G401 (cell line): ENCODE measurements at regions not wholly inside any gene's neighbourhood (a gene's known extent, or its start where the extent isn't known, plus 50 kb on each side); places are given as distances from the start of the nearest gene placed in this dataset.

Source experiments
- DNase-seq: peaks from one replicate; pipeline ENCODE4 v3.0.0-alpha.2; 2015; ENCODE audit warnings: low spot score
- in situ Hi-C: cut with HindIII; loops from 2 replicates; pipeline ENCODE4 v1.10.0; 2016; ENCODE audit warnings: low sequenced_read_pairs, mixed read lengths

DNA sequence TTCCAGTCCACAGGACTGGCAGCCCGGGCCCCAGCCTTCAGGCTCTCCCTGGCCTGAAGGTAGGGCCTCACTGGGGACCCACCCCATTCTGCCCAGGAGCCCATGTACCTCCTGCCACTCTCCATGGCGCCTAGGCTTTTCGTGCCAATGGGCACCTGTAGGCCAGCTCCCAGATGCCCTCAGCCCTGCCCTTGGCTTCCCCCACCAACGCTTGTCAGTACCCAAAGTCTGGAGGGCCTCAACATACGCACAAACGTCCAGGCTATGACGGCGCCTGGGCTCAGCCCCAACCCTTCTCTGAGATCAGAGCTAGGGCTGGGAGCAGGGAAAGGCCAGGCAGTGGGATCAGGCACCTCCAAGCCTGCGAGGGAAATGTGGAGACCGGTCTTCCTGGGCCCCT is 816.9 kb upstream of the LUZP2 start:
- in situ Hi-C loops, result no loop called here
- DNase-seq, result no peak

DNA sequence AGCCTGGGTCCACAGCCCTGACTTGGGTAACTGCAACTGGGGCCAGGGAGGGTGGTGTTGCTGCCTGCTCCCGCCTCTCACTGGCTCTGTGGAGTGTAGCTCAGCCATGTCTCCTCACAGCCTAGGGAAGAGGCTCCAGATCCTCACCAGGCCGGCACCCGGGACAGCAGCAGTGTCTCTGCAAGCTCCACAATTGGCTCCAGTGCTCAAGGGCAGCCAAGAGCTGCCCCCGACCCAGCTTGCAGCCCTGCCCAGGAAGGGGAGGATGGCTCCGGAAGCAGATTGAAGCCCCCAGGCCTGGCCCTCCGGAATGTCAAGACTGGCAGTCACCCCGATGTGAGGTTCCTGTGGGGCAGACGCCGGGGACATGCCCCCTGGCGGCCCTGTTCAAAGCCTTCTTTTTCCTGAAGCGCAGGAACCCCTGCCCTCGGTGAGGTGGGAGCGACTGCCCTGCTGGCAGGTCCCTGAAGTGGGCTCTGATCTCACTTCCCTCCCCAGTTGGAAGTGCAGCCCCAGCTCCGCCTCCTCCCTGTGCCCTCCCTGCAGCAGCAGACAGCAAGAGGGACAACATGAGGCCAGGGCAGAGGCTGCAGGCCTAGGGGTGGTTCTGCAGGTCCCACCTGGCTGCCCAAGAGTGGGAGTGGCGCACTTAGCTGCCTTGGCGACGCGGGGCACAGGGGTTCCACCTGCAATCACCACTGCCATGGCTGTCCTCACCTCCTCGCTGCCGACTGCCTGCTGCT is 816.2 kb upstream of the LUZP2 start:
- no peak for DNase-seq
- in situ Hi-C loops, result no loop called here

DNA sequence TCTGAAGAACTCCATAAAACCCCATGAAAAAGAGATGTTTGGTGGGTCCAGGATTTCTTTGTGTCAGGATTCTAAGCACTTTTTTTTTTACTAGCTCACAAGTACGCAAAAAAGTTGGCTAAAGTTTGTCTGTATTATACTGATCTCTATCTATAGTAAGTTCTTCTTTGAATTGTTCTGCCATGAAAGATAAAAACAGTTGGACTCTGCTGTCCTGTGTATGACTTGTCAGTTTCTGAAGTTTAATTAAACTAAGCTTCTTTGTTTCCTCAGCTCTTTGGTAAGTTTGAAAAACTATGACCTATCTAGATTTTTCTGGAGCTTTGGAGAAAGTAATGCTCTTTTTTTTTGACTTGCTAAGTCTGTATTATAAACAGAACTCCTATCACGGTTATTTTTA is 812.2 kb upstream of the LUZP2 start:
- in situ Hi-C loops, result no loop called here

DNA sequence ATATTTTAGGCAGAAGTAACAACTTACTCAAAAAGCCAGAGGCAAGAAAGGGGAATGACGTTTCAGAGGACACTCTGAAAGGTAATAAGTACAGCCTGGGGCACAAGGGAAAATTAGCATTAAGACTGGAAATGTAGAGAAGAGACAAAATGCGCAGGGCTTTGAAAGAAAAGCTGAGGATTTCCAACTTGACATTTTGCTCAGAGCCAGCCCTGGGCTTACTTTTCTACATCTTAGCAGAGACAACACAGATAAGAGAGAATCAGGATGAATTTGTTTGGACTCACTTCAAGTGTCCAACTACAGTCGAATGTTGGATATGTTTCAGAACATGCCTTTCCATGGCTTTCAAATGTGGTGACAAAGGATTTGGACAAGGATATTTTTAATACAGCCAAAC is 808.9 kb upstream of the LUZP2 start:
- in situ Hi-C loops, result no loop called here

More for the DNA sequence above, 812.2 kb upstream of the LUZP2 start:
- no peak for DNase-seq

DNA sequence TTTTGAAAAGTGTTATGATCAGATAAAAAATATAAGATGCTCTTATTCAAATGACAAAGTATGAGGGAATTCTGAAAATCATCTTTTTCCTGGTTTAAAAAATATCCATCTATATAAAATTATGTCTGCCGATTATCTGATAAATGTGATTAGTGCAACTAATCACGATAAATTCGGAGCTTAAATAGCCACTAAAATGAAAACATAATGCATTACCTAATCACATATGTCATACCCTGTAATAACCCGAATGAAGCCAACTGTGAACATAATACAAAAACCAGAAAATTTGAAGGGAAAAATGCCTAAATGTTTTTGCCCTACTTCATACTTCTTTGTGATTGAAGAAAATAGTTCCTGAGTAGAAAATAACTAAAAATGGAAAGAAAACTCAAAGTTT is 808.4 kb upstream of the LUZP2 start:
- no peak for DNase-seq
- in situ Hi-C loops, result no loop called here

More for the DNA sequence above, 808.9 kb upstream of the LUZP2 start:
- no peak for DNase-seq

DNA sequence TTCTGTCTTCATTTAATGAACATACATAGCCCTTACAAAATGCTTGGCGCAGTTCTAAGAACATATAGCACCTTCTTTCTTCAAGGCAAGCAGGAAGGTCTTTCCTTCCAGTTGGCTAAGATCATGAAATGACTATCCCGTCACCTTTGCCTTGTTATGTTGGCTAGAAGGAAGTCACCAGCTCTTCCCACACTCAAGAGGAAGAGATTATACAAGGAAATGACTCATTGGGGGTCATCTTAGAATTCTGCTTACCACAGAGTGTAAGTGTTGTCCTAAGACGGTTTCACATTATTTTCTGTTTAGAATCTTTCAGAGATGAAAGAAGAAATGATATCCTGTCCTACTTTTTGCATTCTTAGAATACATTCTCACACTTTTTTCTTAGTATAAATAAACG is 808.0 kb upstream of the LUZP2 start:
- in situ Hi-C loops, result no loop called here
- DNase-seq, result no peak

DNA sequence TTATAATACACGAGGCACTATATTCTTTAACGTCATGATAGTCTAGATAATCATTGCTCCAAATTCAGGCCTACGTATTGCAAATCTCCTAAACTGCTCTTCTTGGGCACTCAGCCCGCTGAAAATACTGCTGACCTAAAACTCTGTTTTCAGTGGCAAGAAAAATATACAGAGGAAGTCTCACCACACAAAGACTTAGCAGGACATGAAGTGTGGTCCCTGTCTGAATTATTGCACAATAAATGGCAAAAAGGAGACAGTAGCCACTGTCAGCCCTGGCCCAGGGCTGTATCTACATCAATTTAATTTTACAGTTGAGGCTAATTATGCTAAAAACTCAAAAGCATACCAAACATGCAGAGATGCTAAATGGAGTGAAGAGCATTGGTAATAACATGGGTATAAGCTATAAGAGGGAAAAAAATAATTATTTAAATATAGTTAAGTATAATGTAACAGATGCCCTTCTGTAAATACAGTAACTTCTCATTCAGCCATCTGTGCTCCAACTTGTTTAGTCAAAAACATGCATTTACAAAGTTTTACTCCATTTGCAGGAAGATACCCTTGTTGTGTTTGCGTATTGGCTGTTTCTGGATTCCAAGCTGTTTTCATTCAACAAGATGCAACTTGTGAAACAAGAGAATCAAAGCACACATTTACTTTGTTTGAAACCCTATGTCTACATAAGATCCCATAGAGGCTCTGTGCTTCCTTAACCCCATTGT is 800.0 kb upstream of the LUZP2 start:
- in situ Hi-C loops, result no loop called here

DNA sequence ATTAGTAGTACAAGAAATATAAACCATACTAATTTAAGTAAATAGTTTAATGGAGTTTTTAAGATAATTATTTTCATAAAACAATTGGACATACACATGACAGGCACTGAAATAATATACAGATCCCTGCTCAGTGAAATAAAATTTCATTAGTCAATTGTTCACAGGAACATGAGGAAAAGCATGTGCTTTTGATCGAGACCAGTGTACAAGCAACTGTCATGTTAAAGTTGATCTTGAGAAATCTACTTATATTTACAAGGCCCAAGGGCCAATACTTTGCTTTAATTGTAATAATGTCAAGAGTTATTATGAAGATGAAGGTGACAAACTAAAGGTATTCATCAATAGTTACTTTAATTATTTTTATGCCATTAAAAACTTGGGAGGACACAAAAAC is 792.7 kb upstream of the LUZP2 start:
- in situ Hi-C loops, result no loop called here
- DNase-seq, result no peak

More for the DNA sequence above, 800.0 kb upstream of the LUZP2 start:
- DNase-seq, result no peak

DNA sequence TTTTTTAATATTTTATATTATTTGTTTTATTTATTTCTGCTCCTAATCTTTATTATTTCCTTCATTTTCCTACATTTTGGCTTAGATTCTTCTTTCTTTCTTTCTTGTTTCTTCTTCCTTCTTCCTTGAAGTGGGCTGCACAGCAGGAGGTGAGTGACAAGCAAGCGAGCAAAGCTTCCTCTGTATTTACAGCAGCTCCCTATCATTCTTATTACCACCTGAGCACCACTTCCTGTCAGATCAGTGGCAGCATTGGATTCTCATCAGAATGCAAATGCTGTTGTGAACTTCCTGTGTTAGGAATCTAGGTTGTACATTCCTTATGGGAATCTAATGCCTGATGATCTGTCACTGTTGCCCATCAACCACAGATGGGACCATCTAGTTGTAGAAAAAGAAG is 784.9 kb upstream of the LUZP2 start:
- in situ Hi-C loops, result no loop called here
- DNase-seq, result no peak

DNA sequence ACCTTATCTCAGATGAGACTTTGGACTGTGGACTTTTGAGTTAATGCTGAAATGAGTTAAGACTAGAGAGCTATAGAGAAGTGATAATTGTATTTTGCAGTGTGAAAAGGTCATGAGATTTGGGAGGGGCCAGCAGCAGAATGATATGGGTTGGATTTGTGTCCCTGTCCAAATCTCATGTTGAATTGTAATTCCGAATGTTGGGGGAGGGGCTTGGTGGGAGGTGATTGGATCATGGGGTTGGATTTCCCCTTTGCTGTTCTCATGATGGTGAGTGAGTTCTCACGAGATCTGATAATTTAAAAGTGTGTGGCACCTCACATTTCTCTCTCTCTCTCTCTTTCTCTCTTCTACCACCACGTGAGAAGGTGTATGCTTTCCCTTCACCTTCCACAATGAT is 777.8 kb upstream of the LUZP2 start:
- no peak for DNase-seq
- in situ Hi-C loops, result no loop called here

DNA sequence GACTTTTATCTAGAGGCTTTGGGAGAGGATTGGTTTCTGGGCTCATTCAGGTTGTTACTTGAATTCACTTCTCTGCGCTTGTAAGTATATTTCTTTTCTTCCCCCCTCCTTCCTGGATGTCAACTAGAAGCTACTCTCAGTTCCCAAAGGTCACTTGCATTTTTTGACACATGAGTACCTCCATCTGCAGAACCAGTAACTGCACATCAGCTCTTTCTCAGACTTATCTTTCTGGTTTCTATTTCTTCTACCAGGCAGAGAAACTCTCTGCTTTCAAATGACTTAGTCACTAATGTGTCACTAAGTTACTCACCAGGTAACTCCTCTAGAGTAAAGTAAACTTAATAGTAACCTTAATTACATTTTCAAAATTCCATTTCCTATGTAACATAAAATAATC is 773.0 kb upstream of the LUZP2 start:
- in situ Hi-C loops, result no loop called here
- no peak for DNase-seq

DNA sequence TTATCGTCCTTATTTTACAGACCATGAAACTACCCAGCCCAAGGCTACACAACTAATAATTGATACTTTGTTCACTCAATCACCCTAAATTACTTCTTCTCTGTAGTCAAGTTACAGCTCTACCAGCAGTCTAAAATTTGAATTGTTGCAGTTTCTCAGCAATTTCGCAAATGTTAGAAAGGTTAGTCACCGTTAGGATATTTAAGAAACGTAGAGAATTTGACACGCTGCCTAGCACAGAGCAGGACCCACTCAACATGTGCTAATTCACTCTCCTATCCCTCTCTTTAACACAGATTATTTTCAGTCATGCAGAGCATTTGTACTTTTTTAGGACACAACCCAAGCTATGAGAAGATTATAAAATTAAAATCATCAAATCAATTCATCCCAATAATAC is 771.1 kb upstream of the LUZP2 start:
- no peak for DNase-seq
- in situ Hi-C loops, result no loop called here

DNA sequence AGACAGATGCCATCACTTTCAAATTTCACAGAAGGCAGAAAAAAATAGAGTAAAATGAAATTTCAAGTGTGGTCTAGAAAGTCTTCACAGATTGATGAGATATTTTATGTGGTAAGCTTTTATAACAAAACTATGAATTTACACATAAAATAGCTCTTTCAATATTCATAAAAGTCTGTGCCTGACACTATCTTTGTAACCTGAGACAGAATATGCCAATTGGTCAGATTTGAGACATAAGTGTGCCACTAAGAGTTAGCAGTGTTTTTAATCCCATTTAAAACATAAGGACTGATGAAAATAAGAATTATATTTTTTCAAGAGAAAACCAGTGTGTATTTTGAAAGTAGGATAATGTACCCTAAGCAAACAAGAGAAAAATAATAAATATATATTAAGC is 769.5 kb upstream of the LUZP2 start:
- in situ Hi-C loops, result no loop called here
- DNase-seq, result no peak

DNA sequence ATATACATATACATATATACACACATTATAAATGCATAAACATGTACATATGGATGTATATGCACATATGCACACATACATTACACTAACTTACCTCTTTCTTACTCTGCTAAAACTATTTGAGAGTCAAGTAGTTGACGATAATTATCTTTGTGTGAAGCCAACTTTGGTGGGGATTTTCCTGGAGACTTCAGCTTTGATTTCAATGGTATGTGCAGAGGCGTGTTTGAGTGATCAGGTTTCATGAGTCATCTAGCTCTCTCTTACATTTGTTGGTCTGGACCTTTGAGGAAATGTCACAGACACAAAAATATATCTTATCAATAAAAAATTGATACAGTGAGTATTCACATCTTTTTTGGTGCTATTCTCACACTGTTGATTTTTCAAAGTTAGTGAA is 769.1 kb upstream of the LUZP2 start:
- in situ Hi-C loops, result no loop called here

DNA sequence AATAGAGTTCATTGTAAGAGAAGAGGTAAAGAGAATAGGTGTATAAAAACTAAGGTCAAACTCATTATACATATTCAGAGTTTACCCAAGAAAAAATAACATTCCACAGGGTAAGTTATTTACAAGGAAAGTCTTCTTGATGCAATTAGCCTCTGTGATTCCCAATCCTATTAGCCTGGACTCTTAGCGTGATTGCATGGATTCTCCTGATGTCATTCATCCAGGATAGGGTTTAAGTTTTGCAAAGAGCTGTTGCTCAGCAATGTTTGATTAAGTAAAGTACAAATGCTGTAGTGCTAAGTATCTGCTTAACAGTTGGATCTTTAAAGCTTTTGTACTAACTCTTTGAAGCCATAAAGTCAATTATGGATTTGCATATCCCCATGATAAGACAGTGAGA is 767.8 kb upstream of the LUZP2 start:
- in situ Hi-C loops, result no loop called here
- no peak for DNase-seq

More for the DNA sequence above, 769.1 kb upstream of the LUZP2 start:
- no peak for DNase-seq

DNA sequence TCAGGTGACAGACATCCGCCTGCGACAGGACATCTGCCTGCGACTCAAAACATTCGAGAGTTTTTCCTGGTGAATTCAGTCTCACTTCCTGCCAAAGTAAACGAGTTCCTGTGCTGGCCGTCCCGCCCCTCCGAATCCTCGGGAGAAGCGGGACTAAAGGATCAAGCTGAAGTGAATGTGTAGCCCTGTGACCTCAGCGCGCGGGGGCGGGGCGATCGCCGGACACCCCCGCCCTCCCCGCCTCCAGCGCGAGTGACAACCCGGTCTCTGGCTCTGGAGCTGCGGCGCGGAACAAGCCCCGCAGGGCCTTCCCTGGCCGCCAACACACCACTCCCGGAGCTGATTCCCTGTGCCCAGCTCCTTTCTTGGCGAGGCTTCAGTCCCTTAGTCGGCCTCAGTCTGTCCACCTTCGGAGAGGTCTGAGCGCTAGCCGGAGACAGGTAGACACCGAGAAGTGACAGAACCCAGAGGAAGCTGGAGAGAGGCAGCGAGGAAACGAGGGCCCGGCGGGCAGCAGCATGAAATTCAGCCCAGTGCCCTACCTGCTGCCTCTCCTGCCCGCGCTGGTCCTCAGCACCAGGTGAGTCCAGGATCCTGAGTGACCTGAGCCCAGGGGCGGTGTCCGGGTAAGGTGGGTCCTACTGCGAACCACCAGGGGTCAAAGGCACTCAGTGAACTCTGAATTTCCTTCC is 766.4 kb upstream of the LUZP2 start:
- DNase-seq, result no peak
- in situ Hi-C loops, result no loop called here

DNA sequence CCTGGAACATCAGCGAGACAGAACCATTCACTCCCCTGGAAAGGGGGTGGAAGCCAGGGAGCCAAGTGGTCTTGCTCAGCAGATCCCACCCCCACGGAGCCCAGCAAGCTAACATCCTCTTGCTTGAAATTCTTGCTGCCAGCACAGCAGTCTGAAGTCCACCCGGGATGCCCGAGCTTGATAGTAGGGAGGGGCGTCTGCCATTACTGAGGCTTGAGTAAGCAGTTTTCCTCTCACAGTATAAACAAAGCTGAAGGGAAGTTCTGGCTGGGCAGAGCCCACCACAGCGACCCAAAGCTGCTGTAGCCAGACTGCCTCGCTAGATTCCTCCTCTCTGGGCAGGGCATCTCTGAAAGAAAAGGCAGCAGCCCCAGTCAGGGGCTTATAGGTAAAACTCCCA is 764.8 kb upstream of the LUZP2 start:
- DNase-seq, result no peak
- in situ Hi-C loops, result no loop called here

DNA sequence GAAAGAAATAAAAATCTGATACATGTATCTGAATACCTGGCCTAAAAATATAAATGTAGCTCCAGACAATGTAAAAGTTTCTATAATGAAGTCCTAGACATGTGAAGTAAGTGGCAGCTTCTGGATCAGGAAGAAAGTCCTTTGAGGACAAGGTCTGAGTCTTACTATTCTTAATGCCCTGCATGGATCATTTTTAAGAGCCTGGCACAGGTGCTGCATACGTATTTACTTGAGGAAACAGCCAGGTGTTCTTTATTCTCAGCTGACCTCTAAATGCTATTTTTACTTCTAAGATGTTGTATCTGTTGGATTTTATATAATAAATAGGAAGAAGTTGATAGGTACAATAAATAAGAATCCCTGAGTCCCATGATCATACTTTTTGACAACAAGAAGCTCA is 750.0 kb upstream of the LUZP2 start:
- no peak for DNase-seq
- in situ Hi-C loops, result no loop called here

DNA sequence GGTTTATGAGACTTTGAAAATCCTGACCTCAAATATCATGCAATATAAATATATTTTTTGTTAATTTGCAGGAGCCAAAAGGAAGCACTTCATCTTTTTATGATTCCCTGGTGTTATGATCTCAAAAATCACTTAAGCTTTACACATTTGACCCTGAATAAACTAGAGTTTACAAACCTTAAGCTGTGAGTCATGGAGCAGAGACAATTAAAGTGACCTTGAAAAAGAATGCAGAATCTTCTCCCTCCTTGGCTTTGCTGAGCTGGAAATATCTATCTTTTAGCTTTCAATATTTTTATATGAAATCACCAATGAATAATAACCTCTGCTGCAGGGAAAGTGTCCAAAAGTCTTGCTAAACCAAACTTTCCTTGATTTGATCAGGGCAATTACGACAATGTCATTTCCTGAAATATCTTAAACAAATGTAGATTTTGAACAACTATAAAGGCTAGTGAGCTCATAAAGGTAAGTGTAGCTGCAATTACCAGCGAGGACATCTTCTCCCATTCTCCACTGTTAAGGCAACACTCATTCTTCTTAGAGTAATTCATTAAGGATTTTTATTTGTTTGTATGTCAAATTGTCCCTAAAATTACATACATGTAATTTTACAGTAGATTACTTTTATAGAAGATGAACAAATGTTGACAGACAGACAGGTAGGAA is 747.0 kb upstream of the LUZP2 start:
- in situ Hi-C loops, result no loop called here
- DNase-seq, result no peak

DNA sequence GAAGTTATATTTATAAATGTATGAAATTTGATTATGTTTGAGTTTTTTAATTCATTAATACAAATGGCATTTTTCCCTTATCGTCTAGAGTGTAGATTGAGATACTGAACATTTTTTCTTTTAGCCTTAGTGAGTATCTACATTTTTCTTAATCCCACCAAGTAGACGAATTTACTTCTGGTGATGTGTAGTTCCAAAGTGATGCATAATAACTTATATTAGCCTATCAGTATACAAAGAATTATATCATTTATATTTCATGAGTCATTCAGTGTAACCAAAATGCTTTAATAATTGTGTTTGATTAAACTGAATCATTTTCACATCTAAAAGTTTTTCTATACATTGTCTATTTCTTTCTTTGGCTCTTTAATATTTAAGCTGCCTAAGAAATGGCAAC is 745.6 kb upstream of the LUZP2 start:
- DNase-seq, result no peak
- in situ Hi-C loops, result no loop called here
